T-helper 1 cell treated with Interleukin-12 subunit alpha and Interleukin-12 subunit beta and Interleukin-4 antibody, amounts not matched to agents 30 μg/mL and 1 μg/mL, for 36 hours (primary cell): ENCODE measurements at regions not wholly inside any gene's neighbourhood (a gene's known extent, or its start where the extent isn't known, plus 50 kb on each side); places are given as distances from the start of the nearest gene placed in this dataset.

ENCODE experiments used
- H3K27ac Mint-ChIP-seq: one replicate; pipeline ENCODE4 v1.8.0; 2021; ENCODE audit warnings: mild to moderate bottlenecking, mixed read lengths
- H3K27me3 Mint-ChIP-seq: one replicate; pipeline ENCODE4 v1.8.0; 2021; ENCODE audit warnings: low read depth, mixed read lengths
- H3K36me3 Mint-ChIP-seq: one replicate; pipeline ENCODE4 v1.8.0; 2021; ENCODE audit warnings: low read depth, mixed read lengths
- H3K4me1 Mint-ChIP-seq: one replicate; pipeline ENCODE4 v1.8.0; 2021; ENCODE audit warnings: low read depth, mixed read lengths
- H3K4me3 Mint-ChIP-seq: one replicate; pipeline ENCODE4 v1.8.0; 2021; ENCODE audit warnings: mild to moderate bottlenecking, moderate library complexity, mixed read lengths
- H3K9me3 Mint-ChIP-seq: one replicate; pipeline ENCODE4 v1.8.0; 2021; ENCODE audit warnings: mixed read lengths

- Mint-ChIP-seq H3K36me3 (no peaks in the 10 kb centered on the region), H3K4me3 (no peak overlapping the region), H3K9me3 (peaks cover 18% of the 10 kb centered on the region), H3K27ac (no peak overlapping the region), H3K27me3 (no peaks in the 10 kb centered on the region), H3K4me1 (no peaks in the 10 kb centered on the region)
These were observed 544.3 kb downstream of the TRIML1 start for GRCh38 chr4:188683571-188683970.

GRCh38 chr4:188688956-188689355, 549.7 kb downstream of the TRIML1 start:
- no peak overlapping the region for H3K4me3 Mint-ChIP-seq
- H3K27ac Mint-ChIP-seq, result no peak overlapping the region
- H3K9me3 Mint-ChIP-seq, result peaks cover 18% of the 10 kb centered on the region
- H3K4me1 Mint-ChIP-seq, result no peaks in the 10 kb centered on the region
- H3K36me3 Mint-ChIP-seq, result no peaks in the 10 kb centered on the region
- H3K27me3 Mint-ChIP-seq, result no peaks in the 10 kb centered on the region

GRCh38 chr4:188691811-188692210, 552.6 kb downstream of the TRIML1 start:
- H3K27me3 Mint-ChIP-seq, result no peaks in the 10 kb centered on the region
- H3K36me3 Mint-ChIP-seq, result no peaks in the 10 kb centered on the region
- H3K4me1 Mint-ChIP-seq, result no peaks in the 10 kb centered on the region
- peaks cover 25% of the 10 kb centered on the region for H3K9me3 Mint-ChIP-seq
- H3K4me3 Mint-ChIP-seq, result no peak overlapping the region
- H3K27ac Mint-ChIP-seq, result no peak overlapping the region

GRCh38 chr4:188695261-188695660, 556.0 kb downstream of the TRIML1 start:
- Mint-ChIP-seq H3K4me3 (no peak overlapping the region), H3K36me3 (no peaks in the 10 kb centered on the region), H3K27me3 (no peaks in the 10 kb centered on the region), H3K27ac (no peak overlapping the region), H3K4me1 (no peaks in the 10 kb centered on the region), H3K9me3 (peaks cover 18% of the 10 kb centered on the region)

- H3K4me1 Mint-ChIP-seq, result no peaks in the 10 kb centered on the region
- peaks cover 23% of the 10 kb centered on the region for H3K9me3 Mint-ChIP-seq
- H3K4me3 Mint-ChIP-seq, result no peak overlapping the region
- no peaks in the 10 kb centered on the region for H3K36me3 Mint-ChIP-seq
- no peak overlapping the region for H3K27ac Mint-ChIP-seq
- H3K27me3 Mint-ChIP-seq, result no peaks in the 10 kb centered on the region
These were observed 558.0 kb downstream of the TRIML1 start for GRCh38 chr4:188697243-188697642.

- no peak overlapping the region for H3K4me3 Mint-ChIP-seq
- no peaks in the 10 kb centered on the region for H3K4me1 Mint-ChIP-seq
- no peak overlapping the region for H3K27ac Mint-ChIP-seq
- H3K36me3 Mint-ChIP-seq, result no peaks in the 10 kb centered on the region
- no peaks in the 10 kb centered on the region for H3K27me3 Mint-ChIP-seq
- H3K9me3 Mint-ChIP-seq, result peaks cover 18% of the 10 kb centered on the region
These were observed 562.7 kb downstream of the TRIML1 start for GRCh38 chr4:188701952-188702351.

GRCh38 chr4:188704288-188704687, 565.0 kb downstream of the TRIML1 start:
- Mint-ChIP-seq H3K27ac (no peak overlapping the region), H3K4me3 (no peak overlapping the region), H3K4me1 (no peaks in the 10 kb centered on the region), H3K9me3 (peaks cover 24% of the 10 kb centered on the region), H3K36me3 (no peaks in the 10 kb centered on the region), H3K27me3 (no peaks in the 10 kb centered on the region)

GRCh38 chr4:188707036-188707435, 567.8 kb downstream of the TRIML1 start:
- no peak overlapping the region for H3K4me3 Mint-ChIP-seq
- H3K27ac Mint-ChIP-seq, result no peak overlapping the region
- no peaks in the 10 kb centered on the region for H3K27me3 Mint-ChIP-seq
- no peaks in the 10 kb centered on the region for H3K36me3 Mint-ChIP-seq
- no peaks in the 10 kb centered on the region for H3K4me1 Mint-ChIP-seq
- H3K9me3 Mint-ChIP-seq, result peaks cover 23% of the 10 kb centered on the region

- Mint-ChIP-seq H3K4me3 (no peak overlapping the region), H3K27me3 (no peaks in the 10 kb centered on the region), H3K4me1 (no peaks in the 10 kb centered on the region), H3K9me3 (peaks cover 17% of the 10 kb centered on the region), H3K27ac (no peak overlapping the region), H3K36me3 (no peaks in the 10 kb centered on the region)
These were observed 575.3 kb downstream of the TRIML1 start for GRCh38 chr4:188714501-188714900.

GRCh38 chr4:188714907-188715306, 575.7 kb downstream of the TRIML1 start:
- no peaks in the 10 kb centered on the region for H3K36me3 Mint-ChIP-seq
- H3K4me3 Mint-ChIP-seq, result no peak overlapping the region
- H3K4me1 Mint-ChIP-seq, result no peaks in the 10 kb centered on the region
- H3K9me3 Mint-ChIP-seq, result peaks cover 15% of the 10 kb centered on the region
- H3K27me3 Mint-ChIP-seq, result no peaks in the 10 kb centered on the region
- no peak overlapping the region for H3K27ac Mint-ChIP-seq

GRCh38 chr4:188717661-188718060, 578.4 kb downstream of the TRIML1 start:
- H3K36me3 Mint-ChIP-seq, result no peaks in the 10 kb centered on the region
- no peaks in the 10 kb centered on the region for H3K27me3 Mint-ChIP-seq
- H3K4me1 Mint-ChIP-seq, result no peaks in the 10 kb centered on the region
- no peak overlapping the region for H3K27ac Mint-ChIP-seq
- H3K9me3 Mint-ChIP-seq, result peaks cover 33% of the 10 kb centered on the region
- H3K4me3 Mint-ChIP-seq, result no peak overlapping the region

- no peak overlapping the region for H3K27ac Mint-ChIP-seq
- H3K9me3 Mint-ChIP-seq, result peaks cover 35% of the 10 kb centered on the region
- no peaks in the 10 kb centered on the region for H3K36me3 Mint-ChIP-seq
- no peaks in the 10 kb centered on the region for H3K27me3 Mint-ChIP-seq
- no peak overlapping the region for H3K4me3 Mint-ChIP-seq
- H3K4me1 Mint-ChIP-seq, result no peaks in the 10 kb centered on the region
These were observed 580.6 kb downstream of the TRIML1 start for GRCh38 chr4:188719794-188720193.

GRCh38 chr4:188722911-188723310, 583.7 kb downstream of the TRIML1 start:
- no peak overlapping the region for H3K4me3 Mint-ChIP-seq

GRCh38 chr4:188727746-188728145, 588.5 kb downstream of the TRIML1 start:
- H3K27me3 Mint-ChIP-seq, result no peaks in the 10 kb centered on the region
- H3K27ac Mint-ChIP-seq, result no peak overlapping the region
- H3K4me3 Mint-ChIP-seq, result no peak overlapping the region
- H3K9me3 Mint-ChIP-seq, result peaks cover 28% of the 10 kb centered on the region
- no peaks in the 10 kb centered on the region for H3K36me3 Mint-ChIP-seq
- H3K4me1 Mint-ChIP-seq, result no peaks in the 10 kb centered on the region

More at GRCh38 chr4:188722911-188723310, 583.7 kb downstream of the TRIML1 start:
- H3K36me3 Mint-ChIP-seq, result no peaks in the 10 kb centered on the region
- no peaks in the 10 kb centered on the region for H3K4me1 Mint-ChIP-seq
- H3K27ac Mint-ChIP-seq, result no peak overlapping the region
- H3K27me3 Mint-ChIP-seq, result no peaks in the 10 kb centered on the region
- peaks cover 28% of the 10 kb centered on the region for H3K9me3 Mint-ChIP-seq

GRCh38 chr4:188728359-188728758, 589.1 kb downstream of the TRIML1 start:
- no peaks in the 10 kb centered on the region for H3K36me3 Mint-ChIP-seq
- no peaks in the 10 kb centered on the region for H3K4me1 Mint-ChIP-seq
- H3K9me3 Mint-ChIP-seq, result peaks cover 35% of the 10 kb centered on the region
- H3K27me3 Mint-ChIP-seq, result no peaks in the 10 kb centered on the region
- H3K27ac Mint-ChIP-seq, result no peak overlapping the region
- no peak overlapping the region for H3K4me3 Mint-ChIP-seq

GRCh38 chr4:188732131-188732530, 592.9 kb downstream of the TRIML1 start:
- H3K9me3 Mint-ChIP-seq, result peaks cover 39% of the 10 kb centered on the region
- H3K27me3 Mint-ChIP-seq, result no peaks in the 10 kb centered on the region
- no peak overlapping the region for H3K4me3 Mint-ChIP-seq
- no peaks in the 10 kb centered on the region for H3K36me3 Mint-ChIP-seq
- H3K4me1 Mint-ChIP-seq, result no peaks in the 10 kb centered on the region
- H3K27ac Mint-ChIP-seq, result no peak overlapping the region
